Fibroblast of pulmonary artery (primary cell): ENCODE measurements at regions not wholly inside any gene's neighbourhood (a gene's known extent, or its start where the extent isn't known, plus 50 kb on each side); places are given as distances from the start of the nearest gene placed in this dataset.

Experiments used
- DNase-seq: peaks from one replicate; pipeline ENCODE4 v3.0.0-alpha.2; 2010; ENCODE audit warnings: low read depth
- H3K4me3 ChIP-seq: replicated peaks from 2 replicates; pipeline ENCODE4 v1.5.1; 2011; ENCODE audit warnings: low read depth, mild to moderate bottlenecking, control low read depth, low read length, moderate library complexity
- TF ChIP-seq, protein P1 (sequence below): IDR thresholded peaks from 2 replicates; pipeline ENCODE4 v1.5.1; 2011; ENCODE audit warnings: mild to moderate bottlenecking, control low read depth, low read length, inconsistent platforms; ENCODE audit errors: missing control alignments

DNA sequence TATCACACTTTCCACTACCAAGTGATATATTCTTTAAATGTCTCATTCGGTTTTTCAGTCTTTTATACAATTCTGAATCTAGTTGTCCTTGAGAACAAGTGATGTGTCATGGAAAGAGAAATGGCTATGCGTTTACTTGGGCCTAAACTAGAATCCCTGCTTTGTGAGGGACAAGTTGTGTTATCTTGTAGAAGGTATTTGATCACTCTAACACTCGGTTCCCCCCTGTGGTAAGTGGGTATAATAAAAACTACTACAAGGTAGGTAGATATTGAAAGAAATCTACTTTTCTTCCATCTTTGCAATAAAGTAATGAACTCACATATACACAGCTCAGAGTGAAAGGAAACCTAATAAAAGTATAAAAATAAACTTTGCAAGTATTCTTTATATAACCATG is 108.9 kb downstream of the MANEA start:
- TF ChIP-seq, protein P1, sequence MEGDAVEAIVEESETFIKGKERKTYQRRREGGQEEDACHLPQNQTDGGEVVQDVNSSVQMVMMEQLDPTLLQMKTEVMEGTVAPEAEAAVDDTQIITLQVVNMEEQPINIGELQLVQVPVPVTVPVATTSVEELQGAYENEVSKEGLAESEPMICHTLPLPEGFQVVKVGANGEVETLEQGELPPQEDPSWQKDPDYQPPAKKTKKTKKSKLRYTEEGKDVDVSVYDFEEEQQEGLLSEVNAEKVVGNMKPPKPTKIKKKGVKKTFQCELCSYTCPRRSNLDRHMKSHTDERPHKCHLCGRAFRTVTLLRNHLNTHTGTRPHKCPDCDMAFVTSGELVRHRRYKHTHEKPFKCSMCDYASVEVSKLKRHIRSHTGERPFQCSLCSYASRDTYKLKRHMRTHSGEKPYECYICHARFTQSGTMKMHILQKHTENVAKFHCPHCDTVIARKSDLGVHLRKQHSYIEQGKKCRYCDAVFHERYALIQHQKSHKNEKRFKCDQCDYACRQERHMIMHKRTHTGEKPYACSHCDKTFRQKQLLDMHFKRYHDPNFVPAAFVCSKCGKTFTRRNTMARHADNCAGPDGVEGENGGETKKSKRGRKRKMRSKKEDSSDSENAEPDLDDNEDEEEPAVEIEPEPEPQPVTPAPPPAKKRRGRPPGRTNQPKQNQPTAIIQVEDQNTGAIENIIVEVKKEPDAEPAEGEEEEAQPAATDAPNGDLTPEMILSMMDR: no peak
- DNase-seq: no peak
- H3K4me3 ChIP-seq: no peak overlapping the region

DNA sequence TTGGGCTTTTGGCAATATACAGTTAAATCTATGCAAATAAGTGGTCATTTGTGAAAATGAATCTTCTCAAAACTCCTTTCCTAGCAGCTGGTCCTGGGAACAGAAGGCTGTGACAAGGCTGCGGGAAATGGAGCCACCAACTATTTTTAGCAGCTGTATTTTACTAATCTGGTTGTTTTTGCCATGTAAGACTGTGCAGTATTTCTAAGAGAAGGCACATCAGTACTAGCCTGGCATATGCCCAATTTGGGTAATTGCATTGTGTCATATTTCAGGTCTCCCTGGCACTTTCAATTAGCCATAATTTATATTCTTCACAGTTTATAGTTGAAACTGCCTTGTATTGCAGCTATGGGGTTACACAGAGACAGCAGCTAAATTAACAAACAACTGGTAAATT is 109.6 kb downstream of the MANEA start:
- no peak for DNase-seq
- no peak overlapping the region for H3K4me3 ChIP-seq
- TF ChIP-seq, protein P1: no peak

DNA sequence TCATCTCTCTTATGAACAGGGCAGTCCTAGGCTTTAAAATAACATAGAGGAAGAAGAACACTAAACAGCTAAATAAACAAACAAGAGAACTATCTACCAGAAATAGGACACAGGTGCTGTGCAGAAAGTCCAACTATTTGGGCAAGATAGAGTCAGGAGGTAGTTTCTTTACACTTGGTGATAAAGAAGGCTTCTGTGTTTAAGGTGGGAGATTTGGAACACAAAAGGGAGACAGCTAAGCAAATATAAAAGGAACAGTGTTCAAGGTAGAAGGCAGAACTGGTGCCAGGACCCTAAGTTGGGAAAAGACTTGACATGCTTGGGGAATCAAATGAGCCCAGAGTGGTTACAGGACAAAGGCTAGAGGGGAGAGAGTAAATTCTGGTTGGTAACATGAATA is 110.5 kb downstream of the MANEA start:
- no peak for DNase-seq
- TF ChIP-seq, protein P1: no peak
- no peak overlapping the region for H3K4me3 ChIP-seq

GRCh38 chr6:95690328-95690727 is 113.0 kb downstream of the MANEA start:
- TF ChIP-seq, protein P1: no peak
- H3K4me3 ChIP-seq: no peak overlapping the region
- DNase-seq: no peak

- H3K4me3 ChIP-seq: no peak overlapping the region
- TF ChIP-seq, protein P1: no peak
- no peak for DNase-seq
These were observed 115.8 kb downstream of the MANEA start for GRCh38 chr6:95693108-95693507.

DNA sequence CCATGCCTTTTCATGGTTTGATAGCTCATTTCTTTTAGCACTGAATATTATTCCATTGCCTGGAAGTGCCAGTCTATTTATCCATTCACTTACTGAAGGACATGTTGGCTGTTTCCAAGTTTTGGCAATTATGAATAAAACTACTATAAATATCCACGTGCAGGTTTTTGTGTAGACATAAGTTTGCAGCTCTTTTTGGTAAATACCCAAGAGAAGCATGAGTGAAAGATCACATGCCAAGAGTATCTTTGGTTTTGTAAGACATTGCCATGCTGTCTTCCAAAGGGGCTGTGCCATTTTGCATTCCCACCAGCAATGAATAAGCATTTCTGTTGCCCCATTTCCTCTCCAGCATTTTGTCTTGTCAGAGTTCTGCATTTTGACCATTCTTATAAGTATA is 120.9 kb downstream of the MANEA start:
- TF ChIP-seq, protein P1: no peak
- no peak overlapping the region for H3K4me3 ChIP-seq
- DNase-seq: no peak

DNA sequence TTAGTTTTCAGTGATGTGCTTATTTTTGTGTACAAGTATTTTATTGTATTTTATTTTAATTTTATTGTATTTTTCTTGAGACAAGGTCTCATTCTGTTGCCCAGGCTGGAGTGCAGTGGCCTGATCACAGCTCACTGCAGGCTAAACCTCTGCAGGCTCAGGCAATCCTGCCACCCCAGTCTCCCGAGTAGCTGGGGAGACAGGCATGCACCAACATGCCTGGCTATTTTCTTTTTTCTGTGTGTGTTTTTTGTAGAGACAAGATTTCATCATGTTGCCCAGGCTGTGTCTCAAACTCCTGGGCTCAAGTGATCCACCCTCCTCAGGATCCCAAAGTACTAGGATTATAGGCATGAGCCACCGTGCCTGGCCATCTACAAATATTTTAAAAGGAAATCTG is 146.3 kb downstream of the MANEA start:
- TF ChIP-seq, protein P1: no peak
- no peak overlapping the region for H3K4me3 ChIP-seq

More for the DNA sequence above, 146.3 kb downstream of the MANEA start:
- no peak for DNase-seq
